HAP-1 (cell line): ENCODE measurements at regions not wholly inside any gene's neighbourhood (a gene's known extent, or its start where the extent isn't known, plus 50 kb on each side); places are given as distances from the start of the nearest gene placed in this dataset.
A peak's percentile ranks its signal among the peaks of the same experiment; 100 is the strongest.

Source experiments
- DNase-seq, 2 experiments: peaks; one replicate each; pipeline ENCODE4 v3.0.0-alpha.2; 2016 to 2020; ENCODE audit warnings: low spot score in 2 of 2
- H3K27me3 ChIP-seq: fragments of 250-450 bp; sonication (Bioruptor Pico); 2 replicates; pipeline ENCODE4 v1.5.1; 2020; ENCODE audit warnings: low read depth, mild to moderate bottlenecking, moderate library complexity
- H3K36me3 ChIP-seq: fragments of 250-450 bp; sonication (Bioruptor Pico); replicated peaks from 2 replicates; pipeline ENCODE4 v1.5.1; 2020; ENCODE audit warnings: mild to moderate bottlenecking
- H3K4me1 ChIP-seq: fragments of 250-450 bp; sonication (Bioruptor Pico); 2 replicates; pipeline ENCODE4 v1.5.1; 2020; ENCODE audit warnings: mild to moderate bottlenecking
- H3K4me3 ChIP-seq: fragments of 250-450 bp; sonication (Bioruptor Pico); 2 replicates; pipeline ENCODE4 v1.5.1; 2020; ENCODE audit warnings: mild to moderate bottlenecking, moderate library complexity
- H3K9me3 ChIP-seq: fragments of 250-450 bp; sonication (Bioruptor Pico); 2 replicates; pipeline ENCODE4 v1.5.1; 2020; ENCODE audit warnings: mild to moderate bottlenecking, moderate library complexity
- in situ Hi-C: fragments of 300-500 bp; cut with MboI; formaldehyde crosslinking; loops from 3 replicates; pipeline ENCODE4 v1.14.3; 2020; ENCODE audit warnings: low sequenced_read_pairs, inconsistent platforms, mixed read lengths

GRCh38 chr4:17309567-17310268, 202.2 kb downstream of the QDPR start:
- H3K4me1 ChIP-seq, result no peaks in the 10 kb centered on the region
- no peaks in the 10 kb centered on the region for H3K36me3 ChIP-seq
- H3K9me3 ChIP-seq, result no peaks in the 10 kb centered on the region
- peaks cover 11% of the 10 kb centered on the region for H3K27me3 ChIP-seq
- DNase-seq, result no peak
- no peak overlapping the region for H3K4me3 ChIP-seq
- in situ Hi-C loops, result no loop called here

GRCh38 chr4:17301869-17302268, 210.0 kb downstream of the QDPR start:
- in situ Hi-C loops, result no loop called here
- Histone ChIP-seq H3K36me3 (no peaks in the 10 kb centered on the region), H3K4me1 (no peaks in the 10 kb centered on the region), H3K9me3 (no peaks in the 10 kb centered on the region), H3K4me3 (no peak overlapping the region), H3K27me3 (no peaks in the 10 kb centered on the region)
- DNase-seq, result no peak

GRCh38 chr4:17301266-17301665, 210.6 kb downstream of the QDPR start:
- no peaks in the 10 kb centered on the region for H3K27me3 ChIP-seq
- no peaks in the 10 kb centered on the region for H3K9me3 ChIP-seq
- in situ Hi-C loops, result no loop called here
- H3K4me1 ChIP-seq, result no peaks in the 10 kb centered on the region
- no peaks in the 10 kb centered on the region for H3K36me3 ChIP-seq
- DNase-seq, result no peak
- no peak overlapping the region for H3K4me3 ChIP-seq

GRCh38 chr4:17296921-17297890, 214.7 kb downstream of the QDPR start:
- Histone ChIP-seq H3K27me3 (no peaks in the 10 kb centered on the region), H3K9me3 (no peaks in the 10 kb centered on the region), H3K36me3 (no peaks in the 10 kb centered on the region), H3K4me3 (no peak overlapping the region), H3K4me1 (no peaks in the 10 kb centered on the region)
- in situ Hi-C loops, result no loop called here
- no peak for DNase-seq

- no peak for DNase-seq
- Histone ChIP-seq H3K4me1 (no peaks in the 10 kb centered on the region), H3K4me3 (no peak overlapping the region), H3K36me3 (no peaks in the 10 kb centered on the region), H3K27me3 (no peaks in the 10 kb centered on the region), H3K9me3 (no peaks in the 10 kb centered on the region)
- in situ Hi-C loops, result no loop called here
Measured at GRCh38 chr4:17293901-17294300, 218.0 kb downstream of the QDPR start.

- Histone ChIP-seq H3K36me3 (no peaks in the 10 kb centered on the region), H3K9me3 (no peaks in the 10 kb centered on the region), H3K27me3 (no peaks in the 10 kb centered on the region), H3K4me1 (0 out of 2 replicates have a peak, but pooled peaks cover 2% of the 10 kb centered on the region), H3K4me3 (no peak overlapping the region)
- DNase-seq, result no peak
- in situ Hi-C loops, result no loop called here
Measured at GRCh38 chr4:17288151-17288550, 223.7 kb downstream of the QDPR start.

- no peaks in the 10 kb centered on the region for H3K27me3 ChIP-seq
- no peak overlapping the region for H3K4me3 ChIP-seq
- in situ Hi-C loops, result no loop called here
Measured at GRCh38 chr4:17286752-17287460, 225.0 kb downstream of the QDPR start.

GRCh38 chr4:17285747-17286146, 226.1 kb downstream of the QDPR start:
- no peak for DNase-seq

More at GRCh38 chr4:17286752-17287460, 225.0 kb downstream of the QDPR start:
- 0 out of 2 replicates have a peak, but pooled peaks cover 2% of the 10 kb centered on the region for H3K4me1 ChIP-seq
- H3K36me3 ChIP-seq, result no peaks in the 10 kb centered on the region
- H3K9me3 ChIP-seq, result no peaks in the 10 kb centered on the region
- DNase-seq, result peak in 1 of 2 experiments; percentile 30

GRCh38 chr4:17284323-17285175, 227.3 kb downstream of the QDPR start:
- DNase-seq, result no peak
- Histone ChIP-seq H3K4me1 (0 out of 2 replicates have a peak, but pooled peaks cover 2% of the 10 kb centered on the region), H3K9me3 (no peaks in the 10 kb centered on the region), H3K27me3 (no peaks in the 10 kb centered on the region), H3K36me3 (no peaks in the 10 kb centered on the region), H3K4me3 (no peak overlapping the region)
- in situ Hi-C loops, result no loop called here

More at GRCh38 chr4:17285747-17286146, 226.1 kb downstream of the QDPR start:
- no peaks in the 10 kb centered on the region for H3K36me3 ChIP-seq
- H3K9me3 ChIP-seq, result no peaks in the 10 kb centered on the region
- in situ Hi-C loops, result no loop called here
- no peaks in the 10 kb centered on the region for H3K27me3 ChIP-seq
- no peak overlapping the region for H3K4me3 ChIP-seq
- 0 out of 2 replicates have a peak, but pooled peaks cover 2% of the 10 kb centered on the region for H3K4me1 ChIP-seq

GRCh38 chr4:17283832-17284231, 228.1 kb downstream of the QDPR start:
- Histone ChIP-seq H3K4me1 (0 out of 2 replicates have a peak, but pooled peaks cover 2% of the 10 kb centered on the region), H3K9me3 (no peaks in the 10 kb centered on the region), H3K36me3 (no peaks in the 10 kb centered on the region), H3K27me3 (no peaks in the 10 kb centered on the region), H3K4me3 (no peak overlapping the region)
- in situ Hi-C loops, result no loop called here
- DNase-seq, result no peak

- 0 out of 2 replicates have a peak, but pooled peaks cover 2% of the 10 kb centered on the region for H3K4me1 ChIP-seq
- in situ Hi-C loops, result no loop called here
- no peak overlapping the region for H3K4me3 ChIP-seq
- no peaks in the 10 kb centered on the region for H3K9me3 ChIP-seq
- H3K27me3 ChIP-seq, result no peaks in the 10 kb centered on the region
- H3K36me3 ChIP-seq, result no peaks in the 10 kb centered on the region
- no peak for DNase-seq
Measured at GRCh38 chr4:17283251-17283650, 228.6 kb downstream of the QDPR start.

- no peak for DNase-seq
- Histone ChIP-seq H3K27me3 (no peaks in the 10 kb centered on the region), H3K36me3 (no peaks in the 10 kb centered on the region), H3K4me3 (no peak overlapping the region), H3K9me3 (no peaks in the 10 kb centered on the region), H3K4me1 (no peaks in the 10 kb centered on the region)
- in situ Hi-C loops, result no loop called here
Measured at GRCh38 chr4:17280261-17281018, 231.4 kb downstream of the QDPR start.
